CD1c-positive myeloid dendritic cell (primary cell): ENCODE measurements at regions not wholly inside any gene's neighbourhood (a gene's known extent, or its start where the extent isn't known, plus 50 kb on each side); places are given as distances from the start of the nearest gene placed in this dataset.
"Not testable (repeated sequence)": the region's sequence is repeated elsewhere in the genome, so short reads cannot be mapped to it uniquely, and the experiment has no call there.

ENCODE experiments used
- DNase-seq: peaks from one replicate; pipeline ENCODE4 v3.0.0-alpha.2; 2016; ENCODE audit errors: extremely low spot score

DNA sequence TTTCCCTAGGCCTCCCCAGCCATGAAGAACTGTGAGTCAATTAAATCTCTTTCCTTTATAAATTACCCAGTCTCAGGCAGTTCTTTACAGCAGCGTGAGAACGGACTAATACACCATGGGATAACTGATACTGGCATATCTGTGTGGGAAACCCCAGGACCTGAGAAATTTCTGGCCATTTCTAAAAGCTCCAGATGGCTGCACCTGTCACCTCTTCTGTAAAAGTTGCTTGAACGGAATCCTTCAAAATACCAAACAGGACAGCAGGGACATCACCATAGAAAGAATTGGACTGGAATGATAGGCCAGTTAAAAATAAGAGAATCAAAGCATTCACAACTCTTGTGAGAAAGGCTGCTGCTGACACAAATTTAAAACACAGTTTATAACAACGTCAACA, 134.0 kb upstream of the FOXD4L5 start:
- not testable (repeated sequence) for DNase-seq

DNA sequence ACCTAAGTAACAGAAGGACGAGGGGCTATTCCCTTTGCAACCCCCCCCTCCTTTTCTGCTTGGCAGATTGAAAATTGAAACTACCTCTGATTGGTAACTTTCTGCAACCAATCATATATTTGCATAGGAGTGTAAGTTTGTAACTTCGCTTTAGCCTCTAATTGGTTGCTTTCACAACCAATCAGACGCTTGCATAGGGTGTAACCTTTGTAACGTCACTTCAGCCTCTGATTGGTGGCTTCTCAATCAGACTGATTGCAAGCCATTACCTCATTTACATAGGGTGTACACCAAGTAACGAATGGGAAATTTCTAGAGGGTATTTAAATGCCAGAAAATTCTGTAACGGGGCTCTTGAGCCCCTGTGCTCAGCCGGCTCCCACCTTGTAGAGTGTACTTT, 131.9 kb upstream of the FOXD4L5 start:
- not testable (repeated sequence) for DNase-seq

GRCh38 chr9:65414249-65414648, 129.2 kb upstream of the FOXD4L5 start:
- not testable (repeated sequence) for DNase-seq

DNA sequence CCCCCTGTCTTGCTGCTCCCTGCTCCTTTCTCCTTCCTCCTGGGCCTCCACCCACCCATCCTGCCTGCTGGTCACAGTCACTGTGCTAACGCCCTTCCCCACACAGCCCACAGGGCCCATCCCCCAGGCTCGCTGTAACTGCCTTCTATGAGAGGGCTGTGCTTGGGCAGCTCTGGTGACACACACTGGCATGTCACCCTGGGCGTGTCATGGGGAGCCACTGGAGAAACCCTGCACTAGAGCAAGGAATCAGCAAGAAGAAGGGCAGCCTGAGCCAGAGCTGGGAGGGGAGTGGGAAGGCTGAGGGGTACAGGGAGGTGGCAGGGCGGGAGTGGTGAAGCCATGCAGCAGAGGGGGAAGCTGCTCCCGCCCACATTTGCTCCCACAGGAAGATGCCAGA, 128.4 kb upstream of the FOXD4L5 start:
- DNase-seq: not testable (repeated sequence)

DNA sequence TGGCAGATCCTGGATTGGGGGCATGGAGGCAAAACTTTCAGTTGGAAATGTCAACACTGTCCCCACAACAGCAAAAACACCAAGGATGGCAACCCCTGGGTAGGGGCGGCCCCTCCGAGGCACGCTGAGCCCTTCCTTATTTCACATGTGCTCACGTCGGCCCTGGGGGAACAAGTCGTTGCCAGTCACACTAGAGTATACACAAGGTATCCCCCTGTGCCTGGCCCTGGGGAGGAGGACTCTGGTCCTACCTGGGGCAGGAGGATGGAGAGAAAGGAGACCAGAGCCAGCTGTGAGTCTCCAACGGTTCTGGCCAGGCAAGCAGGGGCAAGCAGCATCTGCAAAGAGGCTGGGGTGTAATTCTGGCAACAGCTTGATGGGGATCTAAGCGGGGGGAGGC, 126.9 kb upstream of the FOXD4L5 start:
- no peak for DNase-seq

- DNase-seq: no peak
Measured at GRCh38 chr9:65411336-65411735, 126.3 kb upstream of the FOXD4L5 start.

DNA sequence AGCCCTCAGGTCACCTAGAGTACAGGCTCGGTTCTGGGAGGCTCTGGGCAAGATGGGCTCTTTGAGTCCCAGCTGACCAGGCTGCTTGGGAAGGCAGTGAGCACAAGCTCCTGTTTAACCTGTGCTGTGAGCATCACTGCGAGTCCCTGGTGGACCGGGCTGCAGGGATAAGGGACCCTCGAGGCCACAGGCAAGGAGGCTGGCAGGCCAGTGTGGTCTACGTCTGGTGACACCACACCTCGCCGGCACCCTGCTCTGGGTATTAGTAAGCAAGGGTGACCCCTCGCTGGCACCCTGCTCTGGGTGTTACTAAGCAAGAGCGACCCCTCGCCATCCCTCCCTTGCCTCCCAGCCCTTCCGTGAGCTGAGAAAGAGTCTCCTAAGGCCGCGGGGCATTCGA, 125.9 kb upstream of the FOXD4L5 start:
- DNase-seq: no peak

- no peak for DNase-seq
Measured at GRCh38 chr9:65409471-65409980, 124.5 kb upstream of the FOXD4L5 start.

- DNase-seq: not testable (repeated sequence)
Measured at GRCh38 chr9:65408806-65409205, 123.8 kb upstream of the FOXD4L5 start.

DNA sequence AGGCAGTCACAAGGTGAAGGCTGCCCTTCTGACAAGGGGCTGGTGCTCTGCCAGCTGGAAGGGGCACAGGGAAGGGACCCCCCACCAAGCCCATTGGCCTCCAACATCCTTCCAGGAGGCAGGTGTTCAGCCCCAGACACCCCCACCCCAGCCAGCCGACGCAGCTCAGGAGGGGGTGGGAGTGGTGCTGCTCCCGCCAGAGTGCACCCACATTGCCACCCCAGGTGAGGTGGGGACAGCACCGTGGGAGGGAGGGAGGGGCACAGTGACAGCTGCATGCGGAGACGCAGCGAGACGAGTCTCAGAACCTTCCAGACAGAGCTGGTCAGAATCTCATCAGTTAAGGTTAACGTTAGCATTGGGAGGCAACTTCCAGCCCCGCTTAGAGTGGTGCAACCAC, 121.6 kb upstream of the FOXD4L5 start:
- not testable (repeated sequence) for DNase-seq

DNA sequence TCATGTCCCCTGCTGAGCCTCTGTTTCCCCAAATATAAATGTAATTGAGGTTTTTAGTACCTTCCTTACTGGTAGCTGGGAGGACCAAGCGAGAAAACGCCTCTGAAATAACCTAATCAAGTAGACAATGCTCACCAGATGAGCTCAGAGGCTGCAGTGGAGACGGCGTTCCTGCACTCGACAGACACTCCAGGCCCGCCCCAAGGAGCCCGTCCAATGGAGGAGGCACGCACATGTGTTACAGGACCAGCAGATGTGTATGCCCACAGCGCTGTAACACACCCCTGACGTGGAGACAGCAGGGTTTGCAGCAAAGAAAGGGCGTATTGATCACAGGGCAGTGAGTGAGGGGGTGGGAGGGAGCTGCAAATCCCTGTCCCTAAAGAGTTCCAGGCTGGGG, 120.8 kb upstream of the FOXD4L5 start:
- DNase-seq: not testable (repeated sequence)

GRCh38 chr9:65405253-65405652, 120.2 kb upstream of the FOXD4L5 start:
- DNase-seq: no peak

DNA sequence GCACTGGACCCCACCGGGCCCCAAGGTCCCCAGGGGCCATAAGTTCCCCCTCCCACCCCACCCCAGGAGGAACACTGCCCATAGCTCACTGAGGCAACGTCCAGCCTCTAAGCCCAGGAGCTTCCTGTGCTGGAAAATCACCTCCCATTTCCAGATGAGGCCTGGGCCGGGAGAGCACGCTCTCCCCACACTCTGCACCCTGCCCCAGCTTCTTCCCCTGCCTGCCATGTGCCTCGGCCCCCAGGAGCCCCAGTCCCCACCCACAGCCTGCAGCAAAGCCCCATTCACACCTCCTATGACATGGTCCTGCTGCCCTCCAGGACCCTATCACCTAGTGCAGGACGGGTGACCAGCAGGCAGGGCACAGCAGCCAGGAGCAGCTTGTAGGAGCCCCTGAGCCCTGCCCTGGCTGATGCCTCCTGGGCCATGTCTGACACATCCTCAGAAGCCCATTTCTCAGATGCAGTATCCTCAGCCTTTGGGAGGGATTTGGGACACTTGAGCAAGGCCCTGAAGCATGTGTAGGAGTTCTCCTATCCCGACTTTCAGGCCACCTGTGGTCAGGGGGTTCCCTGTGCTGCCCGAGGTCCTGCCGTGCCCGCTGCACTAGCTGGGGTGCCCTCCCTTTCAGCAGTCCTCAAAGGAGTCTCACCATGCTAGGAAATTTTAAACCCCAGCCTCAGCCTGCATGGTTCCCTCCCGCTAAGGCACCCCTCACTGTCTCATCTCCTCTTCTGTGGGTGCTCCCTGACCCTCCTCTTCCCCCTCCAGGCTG, 119.4 kb upstream of the FOXD4L5 start:
- no peak for DNase-seq

- no peak for DNase-seq
Measured at GRCh38 chr9:65403721-65404120, 118.7 kb upstream of the FOXD4L5 start.

- not testable (repeated sequence) for DNase-seq
Measured at GRCh38 chr9:65403072-65403471, 118.1 kb upstream of the FOXD4L5 start.

DNA sequence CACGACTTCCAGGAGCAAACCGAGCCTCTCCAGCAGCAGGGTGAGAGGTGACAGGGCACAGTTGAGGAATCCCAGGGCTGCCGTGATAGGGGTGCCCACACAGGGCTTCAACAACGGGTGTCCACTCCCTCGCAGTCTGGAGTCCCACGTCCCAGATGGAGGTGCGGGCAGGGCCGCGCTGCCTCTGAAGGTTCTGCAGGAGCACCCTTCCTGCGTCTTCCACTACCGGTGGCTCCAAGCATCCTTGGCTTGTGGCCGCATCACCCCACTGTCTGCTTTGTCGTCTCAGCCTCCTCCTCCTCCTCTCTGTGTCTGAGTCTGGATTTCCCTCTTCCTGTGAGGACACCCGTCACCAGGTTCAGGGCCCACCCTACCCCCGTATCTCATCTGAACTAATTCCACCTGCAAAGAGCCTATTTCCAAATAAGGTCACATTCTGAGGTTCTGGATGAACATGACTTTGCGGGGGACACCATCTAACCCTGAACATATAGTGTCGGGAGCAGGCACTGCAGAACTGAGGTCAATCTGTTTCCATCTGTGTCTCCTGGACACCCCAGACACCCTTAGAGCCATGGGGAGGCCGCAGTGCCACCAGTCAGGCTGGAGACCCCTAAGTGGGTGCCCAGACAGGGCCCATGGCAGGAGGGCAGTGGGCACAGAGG, 117.3 kb upstream of the FOXD4L5 start:
- not testable (repeated sequence) for DNase-seq

DNA sequence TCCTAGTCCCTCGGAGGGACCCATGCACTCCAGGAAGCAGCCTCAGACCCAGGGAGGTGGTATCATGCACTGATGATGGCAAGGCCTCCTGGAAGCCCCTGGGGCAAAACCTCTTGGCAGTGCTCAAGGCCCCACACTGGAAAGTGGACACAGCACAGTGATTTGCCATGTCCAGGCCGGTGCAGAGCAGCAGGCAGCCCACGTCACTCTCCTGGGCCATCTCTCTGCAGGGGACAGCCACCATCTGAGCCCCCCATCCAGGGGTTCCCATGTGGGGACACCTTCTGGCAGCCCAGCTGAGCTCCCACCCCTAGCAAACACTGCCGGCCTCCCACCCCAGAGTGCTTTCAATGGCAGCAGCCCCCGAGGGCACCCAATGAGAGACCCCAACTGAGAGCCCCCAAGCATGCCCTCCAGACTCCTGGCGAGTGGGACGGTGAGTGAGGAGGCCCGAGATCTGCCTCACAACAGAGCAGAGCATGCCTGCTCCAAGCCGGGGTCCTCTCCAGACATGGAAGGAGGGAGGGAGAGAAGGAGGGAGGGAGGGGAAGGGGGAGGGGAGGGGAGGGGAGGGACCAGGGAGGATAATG, 116.5 kb upstream of the FOXD4L5 start:
- not testable (repeated sequence) for DNase-seq

GRCh38 chr9:65400886-65401285, 115.9 kb upstream of the FOXD4L5 start:
- no peak for DNase-seq

DNA sequence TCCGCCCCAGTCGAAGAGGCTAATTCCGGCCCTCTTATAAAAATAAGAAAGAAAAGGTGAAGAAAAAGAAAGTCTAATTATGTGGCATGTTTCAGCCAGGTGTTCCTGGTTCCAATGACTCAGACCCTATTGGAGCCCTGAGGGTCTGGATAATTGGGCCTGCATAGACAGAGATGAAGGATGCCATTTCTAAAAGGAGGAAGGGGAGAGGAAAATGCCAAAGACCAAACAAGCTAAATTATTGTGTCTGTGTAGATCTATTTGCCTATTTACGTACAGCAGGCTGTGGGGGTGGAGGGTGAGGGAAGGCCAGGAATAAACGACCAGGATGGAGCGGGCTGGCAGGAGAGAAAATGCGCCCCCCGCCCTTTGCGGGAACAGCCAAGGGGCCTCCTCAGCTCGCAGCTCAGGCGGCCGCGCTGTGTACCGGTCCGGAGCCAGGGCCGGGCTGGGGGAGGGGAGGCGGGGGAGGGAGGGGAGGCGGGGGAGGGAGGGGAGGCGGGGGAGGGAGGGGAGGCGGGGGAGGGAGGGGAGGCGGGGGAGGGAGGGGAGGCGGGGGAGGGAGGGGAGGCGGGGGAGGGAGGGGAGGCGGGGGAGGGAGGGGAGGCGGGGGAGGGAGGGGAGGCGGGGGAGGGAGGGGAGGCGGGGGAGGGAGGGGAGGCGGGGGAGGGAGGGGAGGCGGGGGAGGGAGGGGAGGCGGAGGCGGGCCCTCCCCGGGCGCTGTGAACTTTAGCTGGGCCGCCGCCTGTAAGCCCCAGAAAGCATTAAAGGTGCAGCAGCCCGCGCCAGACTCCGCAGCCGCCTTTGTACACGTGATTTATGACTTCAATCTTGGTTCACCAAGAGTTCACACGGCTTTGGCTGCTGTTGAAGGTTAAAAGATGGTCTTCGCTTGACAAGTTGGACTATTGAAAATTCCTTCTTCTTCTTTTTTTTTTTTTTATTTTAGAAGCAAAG, 113.0 kb upstream of the FOXD4L5 start:
- not testable (repeated sequence) for DNase-seq

DNA sequence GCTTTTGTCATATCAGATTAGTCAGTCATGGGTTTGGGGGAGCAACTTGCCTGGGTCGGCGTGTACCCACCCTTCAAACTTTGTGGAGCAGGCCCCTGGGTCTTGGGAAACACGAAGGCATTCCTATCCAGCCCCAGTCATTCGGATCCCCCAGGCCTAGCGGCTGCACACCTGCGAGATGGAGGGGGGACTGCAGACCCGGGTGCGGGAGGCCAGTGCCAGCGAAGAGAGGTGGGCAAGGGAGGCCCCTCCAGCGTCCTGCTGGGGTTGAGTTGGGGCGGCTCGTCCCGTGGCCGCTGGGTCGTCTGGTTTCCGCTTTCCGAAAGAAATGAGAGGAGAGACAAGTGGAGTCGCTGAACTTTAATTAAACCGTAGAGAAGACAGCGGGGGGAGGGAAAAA, 112.2 kb upstream of the FOXD4L5 start:
- not testable (repeated sequence) for DNase-seq

GRCh38 chr9:65396601-65397000, 111.6 kb upstream of the FOXD4L5 start:
- not testable (repeated sequence) for DNase-seq
